IMR-90 (cell line): ENCODE measurements at regions not wholly inside any gene's neighbourhood (a gene's known extent, or its start where the extent isn't known, plus 50 kb on each side); places are given as distances from the start of the nearest gene placed in this dataset.

Experiments used
- ATAC-seq: fragments of 200-7000 bp; cut with Tn5 transposase; 2 replicates; pipeline ENCODE4 v1.9.1; 2020; ENCODE audit warnings: low read depth, mild to moderate bottlenecking, moderate library complexity
- BruUV-seq: library from RNA; stranded (reverse); fragments of 400-500 nt; replicated peaks from 2 replicates; lab custom pipeline; 2021; lab: Mats Ljungman, UMichigan
- CTCF ChIA-PET: fragments of 300-600 bp; formaldehyde crosslinking; extraction: SDS; loops from one replicate; lab custom pipeline; 2021; ENCODE audit warnings: antibody characterized with exemption; lab: Yijun Ruan, JAX
- POLR2A ChIA-PET: fragments of 300-600 bp; sonication (Branson Sonifier 250); formaldehyde crosslinking; loops from one replicate; lab custom pipeline; 2022; ENCODE audit warnings: antibody characterized with exemption; ENCODE audit not compliant: unreplicated experiment; lab: Charles Lee
- DNase-seq: peaks from one replicate; pipeline ENCODE4 v3.0.0; 2013
- H2AFZ ChIP-seq: replicated peaks from 2 replicates; pipeline ENCODE3; 2013; ENCODE audit warnings: low read length, mild to moderate bottlenecking; ENCODE audit not compliant: poor library complexity
- H2AK5ac ChIP-seq: 2 replicates; pipeline ENCODE4 v1.6.1; 2013; ENCODE audit warnings: low read depth, low read length, inconsistent platforms
- H2AK9ac ChIP-seq: replicated peaks from 2 replicates; pipeline ENCODE3; 2013; ENCODE audit warnings: mild to moderate bottlenecking, low read depth, low read length, moderate library complexity; ENCODE audit not compliant: poor library complexity
- H2BK120ac ChIP-seq: 2 replicates; pipeline ENCODE4 v1.6.1; 2013; ENCODE audit warnings: low read depth, low read length, inconsistent platforms
- H2BK15ac ChIP-seq: 3 replicates; pipeline ENCODE4 v1.6.1; 2013; ENCODE audit warnings: low read depth, low read length, inconsistent platforms
- H2BK20ac ChIP-seq: 2 replicates; pipeline ENCODE4 v1.6.1; 2013; ENCODE audit warnings: low read depth, mild to moderate bottlenecking, inconsistent platforms, low read length, moderate library complexity
- H2BK5ac ChIP-seq: 2 replicates; pipeline ENCODE4 v1.6.1; 2013; ENCODE audit warnings: mild to moderate bottlenecking, low read depth, low read length, inconsistent platforms; ENCODE audit not compliant: poor library complexity, severe bottlenecking
- H3K14ac ChIP-seq: replicated peaks from 2 replicates; pipeline ENCODE4 v1.6.1; 2013; ENCODE audit warnings: low read depth, low read length, inconsistent platforms
- H3K18ac ChIP-seq: 2 replicates; pipeline ENCODE4 v1.6.1; 2013; ENCODE audit warnings: low read depth, low read length, control low read depth
- H3K23ac ChIP-seq: 2 replicates; pipeline ENCODE4 v1.6.1; 2013; ENCODE audit warnings: low read depth, low read length, inconsistent platforms
- H3K27ac ChIP-seq: 2 replicates; pipeline ENCODE4 v1.5.1; 2013; ENCODE audit warnings: mild to moderate bottlenecking, control low read depth, low read length; ENCODE audit not compliant: insufficient read depth
- H3K27me3 ChIP-seq: 2 replicates; pipeline ENCODE4 v1.6.1; 2013; ENCODE audit warnings: low read length; ENCODE audit not compliant: control insufficient read depth, insufficient read depth
- H3K36me3 ChIP-seq: 2 replicates; pipeline ENCODE4 v1.6.1; 2013; ENCODE audit warnings: low read length, mixed read lengths; ENCODE audit not compliant: control insufficient read depth, insufficient read depth
- H3K4ac ChIP-seq: 2 replicates; pipeline ENCODE4 v1.6.1; 2013; ENCODE audit warnings: low read depth, low read length, inconsistent platforms
- H3K4me1 ChIP-seq: 2 replicates; pipeline ENCODE4 v1.6.1; 2013; ENCODE audit warnings: low read length, mixed read lengths; ENCODE audit not compliant: control insufficient read depth, insufficient read depth
- H3K4me2 ChIP-seq: 2 replicates; pipeline ENCODE4 v1.6.1; 2013; ENCODE audit warnings: low read depth, mild to moderate bottlenecking, control low read depth, low read length, moderate library complexity
- H3K4me3 ChIP-seq: 2 replicates; pipeline ENCODE4 v1.5.1; 2013; ENCODE audit warnings: low read depth, mild to moderate bottlenecking, control low read depth, low read length, moderate library complexity; ENCODE audit not compliant: insufficient read depth
- H3K56ac ChIP-seq: 2 replicates; pipeline ENCODE4 v1.6.1; 2013; ENCODE audit warnings: low read length, inconsistent platforms; ENCODE audit not compliant: insufficient read depth; ENCODE audit errors: extremely low read depth
- H3K79me1 ChIP-seq, 2 experiments: 2 replicates each; pipeline ENCODE4 v1.6.1; 2013; ENCODE audit warnings: low read length in 2 of 2, inconsistent platforms in 1 of 2, low read depth in 1 of 2
- H3K9ac ChIP-seq: 2 replicates; pipeline ENCODE4 v1.6.1; 2013; ENCODE audit warnings: low read depth, low read length, control low read depth
- H3K9me1 ChIP-seq: 2 replicates; pipeline ENCODE4 v1.6.1; 2013; ENCODE audit warnings: low read length, inconsistent platforms; ENCODE audit not compliant: insufficient read depth
- H3K9me3 ChIP-seq: 2 replicates; pipeline ENCODE4 v1.6.1; 2013; ENCODE audit warnings: low read length; ENCODE audit not compliant: control insufficient read depth, insufficient read depth
- H4K20me1 ChIP-seq: 2 replicates; pipeline ENCODE4 v1.6.1; 2013; ENCODE audit warnings: low read length, inconsistent platforms; ENCODE audit not compliant: insufficient read depth
- H4K5ac ChIP-seq: 2 replicates; pipeline ENCODE4 v1.6.1; 2013; ENCODE audit warnings: mild to moderate bottlenecking, low read depth, low read length, control low read depth
- H4K8ac ChIP-seq, 2 experiments: 2 replicates each; pipeline ENCODE4 v1.6.1; 2013; ENCODE audit warnings: low read depth in 2 of 2, low read length in 2 of 2, control low read depth in 1 of 2, inconsistent platforms in 1 of 2
- H4K91ac ChIP-seq: 2 replicates; pipeline ENCODE4 v1.6.1; 2013; ENCODE audit warnings: low read depth, low read length, inconsistent platforms; ENCODE audit not compliant: insufficient read depth
- BHLHE40 ChIP-seq: fragments of 150-350 bp; IDR thresholded peaks from 2 replicates; pipeline ENCODE4 v1.6.1; 2016; ENCODE audit warnings: mild to moderate bottlenecking, low read depth, low read length
- FOS ChIP-seq: fragments of 150-350 bp; IDR thresholded peaks from 2 replicates; pipeline ENCODE4 v1.6.1; 2016; ENCODE audit warnings: low read depth, low read length
- MAFK ChIP-seq: IDR thresholded peaks from 2 replicates; pipeline ENCODE4 v1.6.1; 2012; ENCODE audit warnings: low read depth, low read length, improper control_type of control experiment
- POLR2A ChIP-seq: IDR thresholded peaks from 2 replicates; pipeline ENCODE4 v1.6.1; 2012; ENCODE audit warnings: mild to moderate bottlenecking, low read depth, low read length
- RAD21 ChIP-seq: IDR thresholded peaks from 2 replicates; pipeline ENCODE4 v1.6.1; 2012; ENCODE audit warnings: low read length, improper control_type of control experiment
- RCOR1 ChIP-seq: IDR thresholded peaks from 2 replicates; pipeline ENCODE4 v1.6.1; 2012; ENCODE audit warnings: mild to moderate bottlenecking, low read length, improper control_type of control experiment; ENCODE audit not compliant: insufficient replicate concordance
- RFX5 ChIP-seq: IDR thresholded peaks from 2 replicates; pipeline ENCODE4 v1.8.0; 2012; ENCODE audit warnings: low read depth, mild to moderate bottlenecking, low read length, moderate library complexity
- SMC3 ChIP-seq: fragments of 150-350 bp; IDR thresholded peaks from 2 replicates; pipeline ENCODE4 v1.6.1; 2016; ENCODE audit warnings: low read depth, mild to moderate bottlenecking, antibody characterized with exemption, low read length, moderate library complexity
- WGBS, 2 experiments: methylation state at CpG; one replicate each; pipeline versions ENCODE4 v1.1.5 to v1.1.7; 2013; ENCODE audit warnings: missing lambda C conversion rate in 2 of 2; ENCODE audit not compliant: insufficient read length in 1 of 2; ENCODE audit errors: extremely low coverage in 2 of 2; 5-methylcytosine and 5-hydroxymethylcytosine counted together
- dilution Hi-C: fragments of 300-500 bp; cut with HindIII; formaldehyde crosslinking; loops from one replicate; pipeline ENCODE4 v1.14.3; 2018; ENCODE audit warnings: low sequenced_read_pairs; ENCODE audit not compliant: unreplicated experiment
- in situ Hi-C: fragments of 300-500 bp; cut with MboI; formaldehyde crosslinking; loops from 3 replicates; pipeline ENCODE4 v1.14.3; 2019; ENCODE audit warnings: low sequenced_read_pairs, inconsistent platforms, mixed read lengths
- intact Hi-C: fragments of 100-400 bp; cut with micrococcal nuclease; formaldehyde crosslinking; loops from 2 replicates; pipeline ENCODE4 v1.10.0; 2022
- TF ChIP-seq, protein P1 (sequence below): conservative IDR thresholded peaks from 2 replicates; pipeline ENCODE4 v1.5.1; 2012; ENCODE audit warnings: mild to moderate bottlenecking, low read depth, low read length, improper control_type of control experiment

- intact Hi-C loops: no loop called here
Observed at GRCh38 chr18:28855989-28856388, 679.1 kb upstream of the CDH2 start.

More at GRCh38 chr18:28855989-28856388, 679.1 kb upstream of the CDH2 start:
- no TSS peak for BruUV-seq
- WGBS, 2 experiments: no CpG with 5 or more reads among the region's 2 CpGs
- dilution Hi-C loops (no loop called here), in situ Hi-C loops (no loop called here)
- Histone ChIP-seq H3K9ac (no peak overlapping the region), H3K79me1 (no peaks in the 10 kb centered on the region), H3K18ac (no peak overlapping the region), H3K27ac (no peak overlapping the region), H3K27me3 (no peaks in the 10 kb centered on the region), H3K36me3 (no peaks in the 10 kb centered on the region), H2BK120ac (no peak overlapping the region), H3K4me2 (no peak overlapping the region), H2BK5ac (no peak overlapping the region), H2AK5ac (no peak overlapping the region), H3K4me1 (no peaks in the 10 kb centered on the region), H2AFZ (no peak overlapping the region), H2AK9ac (no peak overlapping the region), H4K91ac (no peak overlapping the region), H2BK20ac (no peak overlapping the region), H3K9me3 (no peaks in the 10 kb centered on the region), H4K20me1 (no peaks in the 10 kb centered on the region), H3K56ac (no peak overlapping the region), H4K5ac (no peak overlapping the region), H3K23ac (no peak overlapping the region), H3K4me3 (no peak overlapping the region), H4K8ac (no peak overlapping the region), H3K9me1 (no peaks in the 10 kb centered on the region), H3K14ac (no peak overlapping the region), H2BK15ac (no peak overlapping the region), H3K4ac (no peak overlapping the region)
- ChIA-PET POLR2A (no interaction called here), CTCF (no interaction called here)
- ATAC-seq (no peak), DNase-seq (no peak)
- TF ChIP-seq RFX5: no peak
- no peak for TF ChIP-seq BHLHE40
- TF ChIP-seq FOS: no peak
- no peak for TF ChIP-seq POLR2A
- TF ChIP-seq RCOR1: no peak
- no peak for TF ChIP-seq SMC3
- TF ChIP-seq RAD21: no peak
- no peak for TF ChIP-seq MAFK
- TF ChIP-seq, protein P1, sequence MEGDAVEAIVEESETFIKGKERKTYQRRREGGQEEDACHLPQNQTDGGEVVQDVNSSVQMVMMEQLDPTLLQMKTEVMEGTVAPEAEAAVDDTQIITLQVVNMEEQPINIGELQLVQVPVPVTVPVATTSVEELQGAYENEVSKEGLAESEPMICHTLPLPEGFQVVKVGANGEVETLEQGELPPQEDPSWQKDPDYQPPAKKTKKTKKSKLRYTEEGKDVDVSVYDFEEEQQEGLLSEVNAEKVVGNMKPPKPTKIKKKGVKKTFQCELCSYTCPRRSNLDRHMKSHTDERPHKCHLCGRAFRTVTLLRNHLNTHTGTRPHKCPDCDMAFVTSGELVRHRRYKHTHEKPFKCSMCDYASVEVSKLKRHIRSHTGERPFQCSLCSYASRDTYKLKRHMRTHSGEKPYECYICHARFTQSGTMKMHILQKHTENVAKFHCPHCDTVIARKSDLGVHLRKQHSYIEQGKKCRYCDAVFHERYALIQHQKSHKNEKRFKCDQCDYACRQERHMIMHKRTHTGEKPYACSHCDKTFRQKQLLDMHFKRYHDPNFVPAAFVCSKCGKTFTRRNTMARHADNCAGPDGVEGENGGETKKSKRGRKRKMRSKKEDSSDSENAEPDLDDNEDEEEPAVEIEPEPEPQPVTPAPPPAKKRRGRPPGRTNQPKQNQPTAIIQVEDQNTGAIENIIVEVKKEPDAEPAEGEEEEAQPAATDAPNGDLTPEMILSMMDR: no peak
